NT2/D1 (cell line): ENCODE measurements at regions not wholly inside any gene's neighbourhood (a gene's known extent, or its start where the extent isn't known, plus 50 kb on each side); places are given as distances from the start of the nearest gene placed in this dataset.

Experiments
- SUZ12 ChIP-seq: IDR thresholded peaks from 2 replicates; pipeline ENCODE4 v1.6.1; 2011; ENCODE audit not compliant: insufficient read length, insufficient read depth; ENCODE audit errors: extremely low read depth
- YY1 ChIP-seq: IDR thresholded peaks from 2 replicates; pipeline ENCODE4 v1.6.1; 2011; ENCODE audit not compliant: insufficient read length, insufficient read depth
- ZNF274 ChIP-seq: IDR thresholded peaks from 2 replicates; pipeline ENCODE4 v1.6.1; 2011; ENCODE audit warnings: mild to moderate bottlenecking, low read depth, low read length

- TF ChIP-seq ZNF274: no peak
- no peak for TF ChIP-seq YY1
- TF ChIP-seq SUZ12: no peak
Observed at GRCh38 chr2:211014906-211015305, 458.5 kb downstream of the CPS1 start.
